SH-SY5Y (cell line): ENCODE measurements at regions not wholly inside any gene's neighbourhood (a gene's known extent, or its start where the extent isn't known, plus 50 kb on each side); places are given as distances from the start of the nearest gene placed in this dataset.

Source experiments
- GATA2 ChIP-seq: IDR thresholded peaks from 2 replicates; pipeline ENCODE4 v1.6.1; 2011; ENCODE audit warnings: mild to moderate bottlenecking, low read depth, low read length
- GATA3 ChIP-seq: IDR thresholded peaks from 2 replicates; pipeline ENCODE4 v1.6.1; 2011; ENCODE audit warnings: low read depth, mild to moderate bottlenecking, low read length, moderate library complexity

DNA sequence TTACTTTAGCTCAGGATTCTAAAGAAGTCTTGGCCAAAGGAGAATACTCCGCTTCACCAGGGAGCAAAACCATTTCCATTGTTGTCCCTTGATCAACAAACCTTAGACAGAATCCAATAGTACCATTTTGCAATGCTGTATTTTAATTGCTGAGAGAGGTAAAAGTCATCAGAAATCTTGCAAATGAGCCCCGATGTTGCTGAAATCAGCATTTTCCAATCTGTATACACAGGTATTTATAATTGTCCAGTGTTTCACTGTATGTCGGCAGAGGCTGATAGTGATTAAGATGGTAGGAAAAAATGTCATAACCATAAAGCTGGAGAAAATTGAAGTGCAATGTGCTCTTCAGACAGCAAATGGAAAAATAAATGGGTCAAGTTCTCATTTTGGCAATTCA is 170.0 kb upstream of the ARL4C start:
- no peak for TF ChIP-seq GATA2
- TF ChIP-seq GATA3: no peak
